ENCODE measurements at regions not wholly inside any gene's neighbourhood (a gene's known extent, or its start where the extent isn't known, plus 50 kb on each side); places are given as distances from the start of the nearest gene placed in this dataset.

DNA sequence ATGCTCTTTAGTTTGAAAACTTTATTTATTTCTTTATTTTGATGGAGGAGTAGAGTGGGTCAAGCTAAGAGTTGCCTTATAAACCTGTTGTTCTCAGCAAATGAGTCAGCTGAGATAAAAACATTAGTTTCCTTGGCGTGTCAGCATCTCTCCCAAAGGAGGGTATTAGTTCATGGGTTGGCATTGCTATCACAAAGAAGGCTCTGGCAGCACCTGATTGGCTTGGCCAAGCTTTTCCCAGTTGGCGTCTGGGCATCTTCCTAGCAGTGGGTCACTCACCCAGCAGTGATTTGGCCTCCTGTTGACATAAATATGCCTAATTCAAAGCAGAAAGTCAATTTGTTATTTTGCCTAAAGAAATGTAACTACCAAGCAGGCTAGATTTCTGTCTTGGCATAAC, 200.7 kb upstream of the TNP1 start:
- H3K79me2 ChIP-seq (ENCODE audit: insufficient read depth, low read length), result no peaks in the 10 kb centered on the region
- no peak overlapping the region for H3K27ac Mint-ChIP-seq
- no peak overlapping the region for H3K4me2 ChIP-seq (replicated peaks; ENCODE audit: extremely low read depth, low read length, poor library complexity, severe bottlenecking)
- intact Hi-C loops (cut with micrococcal nuclease), result no loop called here
- no peaks in the 10 kb centered on the region for H4K20me1 ChIP-seq (ENCODE audit: insufficient read depth, low read length)
- H3K4me1 ChIP-seq (ENCODE audit: control insufficient read depth in 1 of 2, insufficient read depth in 2 of 2, low read length in 2 of 2), result peaks cover 11 to 12% of the 10 kb centered on the region in 2 donors
- no peak overlapping the region for H3K27ac ChIP-seq (ENCODE audit: low read depth in 1 of 2, low read length in 2 of 2)
- no peak overlapping the region for H3K4me3 Mint-ChIP-seq
- H3K9me3 ChIP-seq (replicated peaks in 1 of 2; ENCODE audit: control insufficient read depth in 1 of 2, insufficient read depth in 1 of 2, low read length in 2 of 2), result no peaks in the 10 kb centered on the region
- TF ChIP-seq, protein P1, sequence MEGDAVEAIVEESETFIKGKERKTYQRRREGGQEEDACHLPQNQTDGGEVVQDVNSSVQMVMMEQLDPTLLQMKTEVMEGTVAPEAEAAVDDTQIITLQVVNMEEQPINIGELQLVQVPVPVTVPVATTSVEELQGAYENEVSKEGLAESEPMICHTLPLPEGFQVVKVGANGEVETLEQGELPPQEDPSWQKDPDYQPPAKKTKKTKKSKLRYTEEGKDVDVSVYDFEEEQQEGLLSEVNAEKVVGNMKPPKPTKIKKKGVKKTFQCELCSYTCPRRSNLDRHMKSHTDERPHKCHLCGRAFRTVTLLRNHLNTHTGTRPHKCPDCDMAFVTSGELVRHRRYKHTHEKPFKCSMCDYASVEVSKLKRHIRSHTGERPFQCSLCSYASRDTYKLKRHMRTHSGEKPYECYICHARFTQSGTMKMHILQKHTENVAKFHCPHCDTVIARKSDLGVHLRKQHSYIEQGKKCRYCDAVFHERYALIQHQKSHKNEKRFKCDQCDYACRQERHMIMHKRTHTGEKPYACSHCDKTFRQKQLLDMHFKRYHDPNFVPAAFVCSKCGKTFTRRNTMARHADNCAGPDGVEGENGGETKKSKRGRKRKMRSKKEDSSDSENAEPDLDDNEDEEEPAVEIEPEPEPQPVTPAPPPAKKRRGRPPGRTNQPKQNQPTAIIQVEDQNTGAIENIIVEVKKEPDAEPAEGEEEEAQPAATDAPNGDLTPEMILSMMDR (IDR thresholded peaks at IDR 0.05), result no peak
- no peaks in the 10 kb centered on the region for H3K36me3 ChIP-seq (replicated peaks in 1 of 2; ENCODE audit: control insufficient read depth in 1 of 2, insufficient read depth in 2 of 2, low read length in 2 of 2)
- no peaks in the 10 kb centered on the region for H3K36me3 Mint-ChIP-seq
- WGBS (ENCODE audit: insufficient coverage), result 100% methylated on average over 1 of the region's 2 CpGs
- H3K27me3 ChIP-seq (ENCODE audit: control insufficient read depth in 2 of 2, insufficient read depth in 2 of 2, low read length in 2 of 2), result peaks cover 1 to 3% of the 10 kb centered on the region in 2 donors
- H3K9ac ChIP-seq (ENCODE audit: insufficient read depth, low read length, poor library complexity, severe bottlenecking), result no peak overlapping the region
- H2AFZ ChIP-seq (ENCODE audit: insufficient read depth, low read depth, low read length, poor library complexity, severe bottlenecking), result no peak overlapping the region
- peaks cover 11 to 32% (median 14%) of the 10 kb centered on the region in 3 donors for H3K27me3 Mint-ChIP-seq (ENCODE audit: low read depth in 3 of 3)
- peaks cover 0 to 2% (median 0%) of the 10 kb centered on the region in 7 donors for H3K9me3 Mint-ChIP-seq
- H3K4me1 Mint-ChIP-seq, result peaks cover 15% of the 10 kb centered on the region
- no peak overlapping the region for H3K4me3 ChIP-seq (replicated peaks in 1 of 3; ENCODE audit: low read depth in 2 of 3, low read length in 3 of 3)
- DNase-seq, result no peak

DNA sequence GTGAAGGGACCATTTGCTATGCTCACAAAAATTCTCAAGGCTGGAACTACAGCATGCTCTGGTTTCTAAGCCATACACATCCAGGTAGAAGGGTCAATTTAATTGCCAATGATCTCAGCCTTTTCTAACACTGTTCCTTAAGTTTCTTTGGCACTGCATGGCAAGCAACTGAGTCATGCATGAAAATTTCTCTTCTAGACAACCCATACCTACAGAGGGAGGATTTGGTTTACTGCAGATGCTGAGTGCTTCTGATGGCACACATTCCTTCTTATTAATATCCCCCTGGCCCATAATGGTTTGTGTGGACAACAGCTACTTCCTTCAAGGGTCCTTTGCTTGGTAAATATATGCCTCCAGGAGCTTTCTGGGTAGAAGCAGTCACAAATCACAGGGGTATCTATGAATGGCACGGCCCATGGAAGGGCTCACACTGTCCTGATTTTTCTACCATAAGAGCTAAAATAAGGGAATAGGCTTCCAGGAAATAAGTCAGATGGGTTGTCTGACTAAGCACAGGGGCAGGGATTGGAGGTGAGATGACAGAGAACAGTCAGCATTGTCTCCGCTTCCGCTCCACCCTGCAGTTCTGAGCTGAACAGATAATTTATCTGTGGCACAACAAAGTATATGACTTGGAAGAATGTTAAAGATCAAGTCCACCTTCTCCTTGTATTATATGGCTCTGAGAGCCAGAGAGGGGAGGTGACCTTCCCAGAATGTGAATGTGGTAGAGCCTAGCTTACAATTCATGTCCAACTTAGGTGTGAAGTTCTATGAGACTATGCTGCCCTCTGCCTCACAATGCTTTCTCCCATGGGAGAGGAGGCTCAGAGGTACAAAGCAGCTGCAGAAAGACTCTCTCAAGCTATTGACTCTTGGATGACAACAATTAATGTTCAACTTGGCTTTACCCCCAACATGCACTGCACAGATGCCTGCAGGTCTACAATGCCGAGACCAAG, 199.2 kb upstream of the TNP1 start:
- H3K4me3 Mint-ChIP-seq, result no peak overlapping the region
- H3K4me1 ChIP-seq (ENCODE audit: control insufficient read depth in 1 of 2, insufficient read depth in 2 of 2, low read length in 2 of 2), result peaks cover 3% of the 10 kb centered on the region in 2 donors
- no CpG with 5 or more reads among the region's 4 CpGs for WGBS (ENCODE audit: insufficient coverage)
- no peak for DNase-seq
- H3K27ac Mint-ChIP-seq, result no peak overlapping the region
- H3K4me3 ChIP-seq (replicated peaks in 1 of 3; ENCODE audit: low read depth in 2 of 3, low read length in 3 of 3), result no peak overlapping the region
- H4K20me1 ChIP-seq (ENCODE audit: insufficient read depth, low read length), result no peaks in the 10 kb centered on the region
- peaks cover 5% of the 10 kb centered on the region in 2 donors for H3K27me3 ChIP-seq (ENCODE audit: control insufficient read depth in 2 of 2, insufficient read depth in 2 of 2, low read length in 2 of 2)
- peaks cover 0 to 2% (median 0%) of the 10 kb centered on the region in 7 donors for H3K9me3 Mint-ChIP-seq
- no peaks in the 10 kb centered on the region for H3K36me3 ChIP-seq (replicated peaks in 1 of 2; ENCODE audit: control insufficient read depth in 1 of 2, insufficient read depth in 2 of 2, low read length in 2 of 2)
- intact Hi-C loops (cut with micrococcal nuclease), result no loop called here
- no peaks in the 10 kb centered on the region for H3K9me3 ChIP-seq (replicated peaks in 1 of 2; ENCODE audit: control insufficient read depth in 1 of 2, insufficient read depth in 1 of 2, low read length in 2 of 2)
- no peak overlapping the region for H3K27ac ChIP-seq (ENCODE audit: low read depth in 1 of 2, low read length in 2 of 2)
- H3K27me3 Mint-ChIP-seq (ENCODE audit: low read depth in 3 of 3), result peaks cover 11 to 39% (median 13%) of the 10 kb centered on the region in 3 donors
- TF ChIP-seq, protein P1 (IDR thresholded peaks at IDR 0.05), result no peak
- H3K79me2 ChIP-seq (ENCODE audit: insufficient read depth, low read length), result no peaks in the 10 kb centered on the region
- no peak overlapping the region for H3K9ac ChIP-seq (ENCODE audit: insufficient read depth, low read length, poor library complexity, severe bottlenecking)
- no peak overlapping the region for H3K4me2 ChIP-seq (replicated peaks; ENCODE audit: extremely low read depth, low read length, poor library complexity, severe bottlenecking)
- H3K4me1 Mint-ChIP-seq, result peaks cover 8% of the 10 kb centered on the region
- H3K36me3 Mint-ChIP-seq, result no peaks in the 10 kb centered on the region
- H2AFZ ChIP-seq (ENCODE audit: insufficient read depth, low read depth, low read length, poor library complexity, severe bottlenecking), result no peak overlapping the region

Data from CD14-positive monocyte (primary cell).